HG02642 (cell line): ENCODE measurements at regions not wholly inside any gene's neighbourhood (a gene's known extent, or its start where the extent isn't known, plus 50 kb on each side); places are given as distances from the start of the nearest gene placed in this dataset.
"Not testable (repeated sequence)": the region's sequence is repeated elsewhere in the genome, so short reads cannot be mapped to it uniquely, and the experiment has no call there.

ENCODE experiments used
- ATAC-seq: cut with Tn5 transposase; IDR thresholded peaks from one replicate; pipeline ENCODE4 v1.9.1; 2021; ENCODE audit warnings: mild to moderate bottlenecking; ENCODE audit not compliant: unreplicated experiment, poor library complexity

DNA sequence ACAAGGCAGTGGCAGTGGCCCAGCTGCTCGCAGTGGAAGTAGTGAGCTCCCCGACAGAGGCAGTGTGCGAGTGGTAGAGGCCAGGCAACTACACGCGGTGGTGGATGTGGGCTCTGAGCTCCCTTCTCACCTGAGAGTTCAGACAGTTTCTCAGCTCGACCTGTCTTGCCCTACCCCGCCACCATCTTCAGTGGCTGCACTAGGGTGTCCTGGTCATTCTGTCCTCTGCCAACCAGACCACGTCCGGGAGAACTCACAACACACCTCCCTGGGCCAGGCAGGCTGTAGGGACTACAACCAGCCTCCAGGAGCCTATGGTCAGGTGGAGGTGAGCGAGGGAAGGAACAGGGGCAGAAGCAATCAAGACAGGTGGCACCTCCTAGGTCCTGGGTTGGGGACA is 106.3 kb upstream of the SMAD3 start:
- ATAC-seq = no peak

DNA sequence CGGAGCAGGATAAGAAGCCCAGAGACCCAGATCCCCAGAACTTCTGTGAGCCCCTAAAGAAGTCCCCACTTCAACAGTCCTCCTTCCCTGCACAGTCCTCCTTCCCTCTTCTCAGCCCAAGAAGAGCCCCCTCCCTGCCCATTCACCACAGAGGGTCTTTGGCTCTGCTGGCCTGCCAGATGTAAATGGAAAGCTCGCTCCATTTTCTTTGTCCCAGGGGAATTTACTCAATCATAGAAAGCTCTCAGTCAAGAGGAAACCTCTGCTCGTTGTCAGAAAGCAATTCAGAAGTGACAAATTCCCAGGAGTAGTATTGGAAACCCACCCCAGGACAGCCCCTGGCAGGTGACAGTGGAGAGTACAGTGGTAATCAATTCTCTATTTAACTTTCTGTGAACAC is 105.5 kb upstream of the SMAD3 start:
- ATAC-seq = no peak

DNA sequence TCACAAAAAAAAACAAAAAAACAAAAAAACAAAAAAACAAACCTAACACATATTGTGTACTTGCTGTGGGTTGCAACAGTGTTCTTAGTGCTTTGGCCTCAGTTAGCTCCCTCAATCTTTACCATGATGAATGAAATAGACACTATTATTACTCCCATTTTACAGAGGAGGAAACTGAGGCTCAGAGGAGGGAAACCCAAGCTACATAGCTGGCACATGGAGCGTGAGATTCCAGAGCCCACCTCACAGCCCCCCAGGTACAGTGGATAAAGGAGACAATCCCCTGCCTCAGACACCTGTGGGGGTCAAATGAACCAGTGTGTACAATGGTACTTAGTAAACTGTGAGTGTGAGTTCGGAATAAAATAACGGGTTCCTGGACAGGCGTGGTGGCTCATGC is 104.9 kb upstream of the SMAD3 start:
- ATAC-seq = no peak

DNA sequence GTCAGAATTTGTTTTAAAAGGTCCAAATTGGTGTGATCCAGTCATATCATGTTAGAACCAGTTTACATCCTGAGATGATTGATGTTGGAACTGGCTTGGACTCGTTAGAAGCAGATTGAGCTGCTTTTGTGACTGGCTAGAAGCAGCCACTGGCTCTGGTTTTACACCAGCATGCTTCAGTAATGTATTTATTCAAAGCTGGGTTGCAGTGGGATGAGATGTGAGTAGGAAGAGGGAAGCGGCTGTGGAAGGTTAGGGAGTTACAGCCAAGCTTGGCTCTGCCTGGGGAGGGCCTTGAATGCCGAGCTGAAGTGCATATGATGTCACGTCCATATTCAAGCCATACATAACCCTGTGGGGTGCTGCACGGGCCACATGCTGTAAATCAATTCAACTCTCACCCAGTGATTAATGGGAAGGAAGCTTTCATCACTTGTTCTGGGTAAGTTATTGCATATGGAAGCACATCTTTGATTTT is 104.0 kb upstream of the SMAD3 start:
- ATAC-seq = no peak

DNA sequence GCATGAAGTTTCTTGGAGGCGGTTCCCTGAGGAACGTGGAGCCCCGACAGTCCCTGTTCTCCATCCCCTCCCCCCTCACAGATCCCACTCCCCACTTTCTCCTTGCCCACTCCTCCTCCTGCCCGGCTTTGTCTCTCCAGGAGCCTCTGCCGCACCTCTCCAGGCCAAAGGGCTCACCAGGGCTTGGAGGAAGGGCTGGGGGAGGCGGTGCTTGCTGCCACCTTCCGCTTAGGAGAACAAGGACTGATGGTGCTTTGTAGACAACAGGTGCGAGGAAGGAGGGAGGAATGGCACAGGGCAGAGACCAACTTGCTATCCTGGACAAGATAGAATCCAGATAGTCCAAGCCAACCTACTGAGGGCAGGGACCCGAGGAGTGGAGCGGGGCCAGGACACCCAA is 103.5 kb upstream of the SMAD3 start:
- ATAC-seq = no peak

DNA sequence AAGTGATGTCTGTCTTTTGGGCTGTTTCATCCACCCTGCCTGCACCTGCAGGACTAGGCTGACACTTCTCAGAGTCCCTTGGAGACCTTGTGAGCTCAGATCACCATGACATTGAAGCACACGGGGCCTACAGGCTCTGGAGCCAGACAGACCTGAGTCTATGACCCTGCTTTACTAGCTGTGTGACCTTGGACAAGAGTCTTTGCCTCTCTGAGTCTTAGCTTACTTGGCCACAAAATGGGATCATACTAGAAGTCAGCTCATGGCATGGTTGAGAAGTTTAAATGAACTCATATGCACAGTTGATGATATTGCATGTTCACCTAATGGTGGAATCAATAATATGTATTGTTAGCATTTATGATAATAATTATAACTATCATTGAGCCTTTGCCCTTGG is 102.9 kb upstream of the SMAD3 start:
- no peak for ATAC-seq

DNA sequence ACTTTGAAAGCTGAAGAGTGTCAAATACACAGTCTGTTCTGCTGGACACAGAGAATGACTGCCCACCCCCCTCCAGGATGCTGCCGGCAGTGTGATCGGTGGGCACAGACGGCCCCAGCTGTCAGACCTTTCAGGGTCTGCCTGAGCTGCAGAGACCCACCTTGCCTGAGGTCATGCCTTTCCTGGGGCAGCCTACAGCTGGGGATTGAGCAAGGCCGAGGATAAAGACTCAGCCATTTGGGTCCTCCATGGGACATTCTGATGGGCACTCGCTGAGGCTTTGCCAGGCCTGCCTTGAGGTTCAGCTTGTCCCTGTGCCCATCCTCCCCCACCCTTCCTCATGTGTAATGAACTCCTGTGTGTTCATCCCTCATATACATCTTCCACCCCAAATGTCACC is 102.3 kb upstream of the SMAD3 start:
- ATAC-seq = no peak

DNA sequence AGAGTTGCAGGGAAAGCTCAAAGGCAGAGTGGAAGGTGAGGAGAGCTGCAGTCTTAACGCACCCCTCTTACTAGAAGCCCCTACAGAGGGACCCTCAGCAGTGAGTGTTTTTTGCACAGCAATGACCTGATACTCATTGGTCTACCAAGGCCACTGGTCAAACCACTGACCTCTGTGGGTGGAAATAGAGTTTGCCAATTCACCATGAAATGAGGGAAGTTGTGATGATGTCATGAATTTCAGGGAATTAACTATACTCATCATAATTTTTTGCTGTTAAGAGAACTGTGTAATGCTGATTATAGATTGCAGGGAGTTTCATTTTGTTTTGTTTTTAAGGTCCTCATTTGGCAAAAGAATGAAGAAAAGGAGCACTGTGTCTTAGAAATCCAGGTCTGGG is 101.7 kb upstream of the SMAD3 start:
- no peak for ATAC-seq

DNA sequence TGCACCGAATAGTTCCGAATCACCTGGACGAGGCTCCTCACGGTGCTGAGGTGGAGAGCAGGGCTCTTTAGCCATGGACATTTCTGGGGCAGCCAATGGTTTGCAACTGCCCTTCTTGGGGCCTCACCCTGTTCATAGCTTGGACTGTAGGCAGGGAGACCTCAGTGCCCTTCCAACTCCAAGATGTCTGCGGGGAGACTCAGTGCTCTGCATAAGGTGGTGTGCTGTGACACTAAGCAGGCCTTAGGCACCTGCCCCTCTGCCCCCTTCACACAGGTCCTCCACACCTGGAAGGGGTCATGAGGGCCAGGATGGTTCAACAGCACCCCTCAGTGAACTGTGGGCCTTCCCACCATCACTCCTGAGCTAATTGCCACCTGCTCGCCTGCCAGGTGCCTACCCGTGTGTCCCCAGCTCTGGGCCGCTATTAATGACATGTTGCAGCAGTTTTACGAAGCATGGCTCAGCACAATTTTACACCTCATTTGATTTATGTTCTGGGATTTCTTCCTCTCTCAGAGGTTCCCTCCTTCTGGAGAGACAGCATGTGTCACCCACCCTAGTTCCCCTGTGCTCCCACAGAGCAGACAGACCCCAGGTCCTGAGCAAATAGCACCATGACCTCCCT is 101.2 kb upstream of the SMAD3 start:
- ATAC-seq = no peak

DNA sequence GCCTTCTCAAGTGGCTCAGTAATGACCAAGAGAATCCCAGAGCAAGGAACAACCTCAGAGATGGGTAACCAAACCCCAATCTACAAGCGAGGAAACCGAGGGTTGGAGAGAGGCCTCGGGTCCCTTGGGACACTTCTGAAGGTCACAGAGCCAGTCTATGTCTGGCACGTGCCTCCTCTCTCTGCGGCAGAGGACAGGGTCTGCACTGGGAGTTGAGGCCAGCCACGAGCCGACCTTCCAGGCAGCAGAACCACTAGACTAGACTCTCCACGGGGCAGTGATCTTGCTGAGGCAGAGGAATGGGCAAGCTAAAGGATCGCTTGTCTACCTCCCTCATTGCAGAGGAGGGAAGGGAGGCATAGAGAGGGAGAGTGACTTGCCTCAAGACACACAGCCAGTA is 100.6 kb upstream of the SMAD3 start:
- no peak for ATAC-seq

DNA sequence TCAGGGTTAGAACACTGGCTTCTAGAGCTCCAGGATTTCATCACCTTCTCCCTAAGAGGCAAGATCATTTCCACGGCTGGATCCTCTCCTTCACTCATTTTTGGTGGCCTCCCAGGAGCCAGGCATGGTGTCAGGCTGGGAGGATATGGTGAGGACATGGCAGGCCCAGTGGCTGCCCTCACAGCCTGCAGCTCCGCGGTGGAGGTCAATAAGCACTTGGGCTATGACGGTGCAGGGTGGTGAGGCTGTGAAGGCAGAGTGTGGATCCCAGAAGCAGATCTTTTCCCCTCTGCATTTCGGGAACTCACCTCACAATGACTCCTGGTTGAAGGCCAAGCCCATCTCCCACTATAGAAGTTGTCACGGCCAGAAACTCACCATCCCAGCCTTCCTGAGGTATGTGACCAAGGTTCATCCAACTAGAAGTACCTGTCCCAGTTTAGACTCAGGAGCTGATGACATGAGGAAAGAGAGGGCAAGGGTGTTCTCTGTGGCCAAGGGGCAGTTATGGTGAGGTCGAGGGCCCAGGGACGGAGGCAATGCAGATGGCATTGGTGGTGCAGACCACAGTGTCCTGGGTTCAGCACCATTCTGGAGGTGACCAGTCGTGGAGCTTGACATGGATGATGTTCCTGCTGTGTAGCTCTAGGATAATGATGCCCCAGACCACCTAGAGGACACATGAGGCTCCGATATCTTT is 100.1 kb upstream of the SMAD3 start:
- ATAC-seq = no peak

DNA sequence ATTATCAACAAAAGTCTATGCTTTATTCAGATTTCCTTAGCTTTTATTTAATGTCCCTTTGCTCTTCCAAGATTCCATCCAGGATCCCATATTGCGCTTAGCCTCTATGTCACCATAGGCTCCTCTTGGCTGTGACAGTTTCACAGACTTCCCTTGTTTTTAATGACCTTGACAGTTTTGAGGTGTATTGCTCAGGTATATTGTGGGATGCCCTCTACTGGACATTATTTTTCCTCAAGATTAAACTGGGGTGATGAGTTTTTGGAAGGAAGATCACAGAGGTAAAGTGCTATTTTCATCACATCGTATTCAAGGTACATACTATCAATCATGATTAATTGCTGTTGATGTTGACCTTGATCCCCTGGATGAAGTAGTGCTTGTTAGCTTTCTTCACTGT is 99.1 kb upstream of the SMAD3 start:
- ATAC-seq = no peak

DNA sequence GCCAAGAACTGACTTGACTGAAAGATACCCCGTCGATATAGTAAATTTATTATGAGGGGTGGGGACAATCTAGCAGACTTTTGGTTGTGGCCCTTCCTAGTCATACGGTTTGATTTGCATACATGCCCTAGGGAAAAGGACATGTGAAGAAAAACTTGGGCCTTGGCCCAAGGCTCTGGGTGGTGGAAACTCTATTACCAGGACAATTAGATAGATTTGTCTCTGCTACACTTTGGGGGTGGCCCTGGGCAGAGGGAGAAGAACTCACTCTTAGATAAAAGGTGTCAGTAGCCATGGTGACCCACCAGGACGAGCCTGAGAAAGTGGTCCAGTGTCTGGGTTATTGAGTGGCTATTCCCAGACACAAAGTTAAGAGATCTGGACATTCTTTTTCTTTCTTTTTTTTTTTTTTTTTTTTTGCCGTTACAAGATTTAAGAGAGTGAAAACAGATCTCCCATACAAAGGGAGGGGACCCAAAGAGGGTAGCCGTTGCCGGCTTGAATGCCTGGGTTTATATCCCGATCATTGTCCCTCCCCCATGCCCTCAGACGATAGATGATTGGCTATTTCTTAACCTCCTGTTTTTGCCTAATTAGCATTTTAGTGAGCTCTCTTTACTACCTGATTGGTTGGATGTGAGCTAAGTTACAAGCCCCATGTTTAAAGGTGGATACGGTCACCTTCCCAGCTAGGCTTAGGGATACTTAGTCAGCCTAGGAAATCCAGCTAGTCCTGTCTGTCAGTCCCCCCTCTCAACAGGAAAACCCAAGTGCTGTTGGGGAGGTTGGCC is 96.4 kb upstream of the SMAD3 start:
- ATAC-seq = no peak

DNA sequence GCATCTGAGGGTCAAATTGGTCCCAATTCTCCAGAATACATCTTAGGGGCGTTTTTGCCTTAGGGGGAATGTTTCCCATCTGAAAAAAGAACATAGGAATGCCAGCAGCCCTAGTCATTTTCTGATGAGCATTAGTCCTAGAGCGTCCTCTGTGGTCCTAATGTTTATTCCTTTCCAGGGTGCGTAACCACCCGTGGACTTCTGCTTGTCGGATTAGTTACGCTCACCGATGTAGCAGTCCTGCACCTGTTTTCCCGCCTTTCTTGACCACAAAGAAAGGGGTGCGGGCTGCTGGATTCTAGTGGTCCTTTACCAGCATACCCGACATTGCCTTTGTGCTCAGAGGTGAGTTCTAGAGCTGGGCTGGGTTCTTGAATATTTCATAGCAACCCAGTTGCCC is 91.3 kb upstream of the SMAD3 start:
- ATAC-seq = not testable (repeated sequence)

DNA sequence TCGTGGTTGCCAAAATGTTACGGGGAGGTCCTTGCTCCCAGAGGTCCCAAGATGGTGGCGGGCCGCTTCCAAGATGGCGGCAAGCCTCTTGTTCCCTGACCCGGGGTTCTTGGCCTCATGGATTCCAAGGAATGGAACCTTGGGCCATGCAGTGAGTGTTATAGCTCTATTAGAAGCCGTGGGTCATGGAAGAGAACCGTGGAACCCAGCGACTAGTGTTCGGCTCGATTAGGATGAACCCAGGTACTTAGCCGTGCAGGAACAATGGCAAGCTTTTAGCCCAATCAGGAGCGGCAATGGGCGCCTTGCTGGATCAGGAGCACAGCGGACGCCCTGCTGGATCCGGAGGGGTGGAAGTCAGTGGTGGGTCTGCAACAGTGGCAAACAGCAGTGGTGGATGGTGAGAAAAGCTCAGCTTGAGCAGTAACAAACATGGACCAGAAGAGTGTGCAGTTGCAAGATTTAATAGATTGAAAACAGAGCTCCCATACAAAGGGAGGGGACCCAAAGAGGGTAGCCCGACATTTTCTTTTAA is 89.2 kb upstream of the SMAD3 start:
- ATAC-seq = not testable (repeated sequence)

DNA sequence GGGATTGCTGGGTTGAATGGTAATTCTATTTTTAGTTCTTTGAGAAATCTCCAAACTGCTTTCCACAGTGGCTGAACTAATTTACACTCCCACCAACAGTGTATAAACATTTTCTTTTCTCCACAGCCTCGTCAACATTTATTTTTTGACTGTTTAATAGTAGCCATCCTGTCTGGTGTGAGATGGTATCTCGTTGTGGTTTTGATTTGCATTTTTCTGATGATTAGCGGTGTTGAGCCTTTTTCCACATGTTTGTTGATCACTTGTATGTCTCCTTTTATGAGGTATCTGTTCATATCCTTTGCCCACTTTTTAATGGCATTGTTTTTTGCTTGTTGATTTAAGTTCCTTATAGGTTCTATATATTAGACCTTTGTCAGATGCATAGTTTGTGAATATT is 85.1 kb upstream of the SMAD3 start:
- not testable (repeated sequence) for ATAC-seq

DNA sequence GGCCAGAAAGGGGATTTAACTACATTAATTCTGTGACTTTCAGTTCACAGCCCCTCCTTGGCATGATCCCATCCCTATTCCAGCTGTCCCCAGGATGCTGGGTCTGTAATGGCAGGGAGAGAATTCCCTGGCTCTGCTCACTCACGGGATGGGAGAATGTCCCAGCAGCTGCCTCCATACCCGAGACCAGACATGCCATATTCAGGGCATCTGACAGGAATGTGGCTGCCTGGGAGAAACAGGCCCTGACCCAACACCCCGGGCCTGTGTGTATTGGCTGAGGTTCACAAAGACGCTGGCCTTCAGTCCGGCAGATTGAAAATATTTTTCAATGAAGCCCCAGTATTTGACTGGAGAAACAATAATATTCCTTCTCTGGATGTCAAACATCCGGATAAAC is 83.6 kb upstream of the SMAD3 start:
- ATAC-seq = no peak

DNA sequence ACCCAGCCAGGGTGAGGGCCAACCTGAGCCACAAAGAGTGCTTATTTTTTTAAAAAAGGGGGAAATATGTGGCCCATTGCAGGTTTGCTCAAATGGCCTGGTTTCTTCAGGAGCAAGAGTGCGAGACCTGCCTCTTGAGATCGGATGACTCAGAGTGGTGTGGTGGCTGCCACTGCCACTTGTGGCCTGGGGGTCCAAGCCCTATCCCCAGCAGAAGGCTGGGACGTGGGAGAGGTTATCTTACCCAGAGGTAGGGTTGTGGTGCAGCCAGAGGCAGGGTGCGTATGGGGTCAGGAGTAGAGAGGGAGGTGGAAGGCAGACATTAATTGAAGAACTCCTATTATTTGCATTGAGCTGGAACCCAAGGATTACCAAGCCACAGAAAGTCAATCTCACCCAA is 83.2 kb upstream of the SMAD3 start:
- ATAC-seq = no peak

DNA sequence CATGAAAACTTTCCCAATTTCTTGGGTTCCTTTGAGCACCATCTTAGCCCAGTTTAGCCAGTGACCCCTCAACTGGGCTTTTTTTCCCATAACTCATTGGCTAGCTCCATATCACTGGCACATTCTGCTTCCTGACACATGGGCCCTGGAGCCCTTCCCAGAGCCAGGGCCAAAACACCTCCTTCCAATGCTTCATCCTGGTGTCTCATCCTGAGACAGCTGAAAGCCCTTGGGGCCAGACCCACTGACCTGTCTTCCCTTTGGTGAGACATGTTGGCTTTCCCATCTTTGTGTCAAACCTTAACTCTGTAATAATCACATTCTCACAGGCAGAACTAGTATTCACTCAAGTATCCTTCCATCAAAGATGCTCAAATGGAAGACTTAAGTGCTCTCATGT is 82.6 kb upstream of the SMAD3 start:
- no peak for ATAC-seq

DNA sequence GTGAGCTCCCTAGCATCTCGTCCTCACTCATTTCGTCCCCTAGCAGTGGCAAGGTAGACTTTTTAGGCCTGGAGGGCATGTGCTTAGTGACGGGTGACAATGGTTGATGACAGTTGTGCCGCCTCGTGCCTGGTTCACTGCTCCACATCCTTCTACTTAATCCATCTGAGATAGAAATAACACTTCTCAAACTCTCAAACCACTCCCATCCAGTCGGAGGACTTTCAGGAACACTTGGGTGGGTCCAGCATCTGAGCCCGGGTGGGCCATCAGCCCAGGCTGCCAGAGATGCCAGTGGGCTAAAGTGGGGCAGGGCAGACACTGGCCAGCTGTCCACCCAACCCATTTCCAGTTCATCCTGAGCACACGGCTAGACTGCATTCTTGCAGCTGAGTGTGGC is 79.7 kb upstream of the SMAD3 start:
- ATAC-seq = no peak

DNA sequence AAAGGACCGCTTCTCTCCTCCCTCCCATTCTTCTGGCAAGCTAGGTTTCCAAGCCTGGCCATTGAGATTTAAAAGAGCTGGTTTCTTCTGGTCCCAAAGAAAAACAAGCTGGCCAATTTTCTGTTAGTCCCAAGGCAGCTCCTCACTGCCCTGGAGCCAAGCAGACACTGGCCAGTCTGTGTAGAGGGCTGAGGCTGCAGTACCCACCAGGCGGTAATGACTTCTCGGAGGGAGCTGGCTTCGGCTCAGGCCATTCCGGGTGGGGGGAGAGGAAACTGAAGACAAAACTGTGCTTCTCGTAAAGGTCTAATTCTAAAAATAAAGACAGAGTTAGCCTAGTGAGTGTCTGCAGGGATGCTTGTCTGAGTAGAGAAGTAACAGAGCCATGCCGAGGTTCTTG is 78.5 kb upstream of the SMAD3 start:
- ATAC-seq = no peak
